ENCODE measurements at regions not wholly inside any gene's neighbourhood (a gene's known extent, or its start where the extent isn't known, plus 50 kb on each side); places are given as distances from the start of the nearest gene placed in this dataset.

DNA sequence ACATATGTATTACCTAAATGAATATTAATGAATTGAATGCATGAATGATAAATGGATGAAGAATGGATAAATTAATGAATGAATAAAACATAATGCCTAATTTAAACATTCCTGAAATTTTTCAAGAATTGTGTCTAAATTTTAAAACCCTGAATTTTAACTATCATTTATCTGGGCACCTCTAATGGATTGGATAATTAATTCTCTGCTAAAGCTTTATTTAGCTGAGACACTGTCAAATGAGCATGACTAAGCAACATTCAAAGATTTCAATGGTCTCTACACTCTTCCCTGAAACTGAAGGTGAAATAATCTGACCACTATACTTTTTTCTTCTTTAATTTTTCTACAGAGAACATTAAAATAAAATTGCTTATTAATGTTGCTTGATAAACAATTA is 1197.7 kb downstream of the C4orf33 start:
- Histone ChIP-seq H3K27me3 (ENCODE audit: control insufficient read depth, insufficient read depth, low read length) (no peaks in the 10 kb centered on the region), H3K36me3 (ENCODE audit: control insufficient read depth, insufficient read depth, low read length) (no peaks in the 10 kb centered on the region), H3K4me3 (ENCODE audit: low read depth, low read length) (no peak overlapping the region)
- DNase-seq (ENCODE audit: low read depth): no peak
- TF ChIP-seq, protein P1, sequence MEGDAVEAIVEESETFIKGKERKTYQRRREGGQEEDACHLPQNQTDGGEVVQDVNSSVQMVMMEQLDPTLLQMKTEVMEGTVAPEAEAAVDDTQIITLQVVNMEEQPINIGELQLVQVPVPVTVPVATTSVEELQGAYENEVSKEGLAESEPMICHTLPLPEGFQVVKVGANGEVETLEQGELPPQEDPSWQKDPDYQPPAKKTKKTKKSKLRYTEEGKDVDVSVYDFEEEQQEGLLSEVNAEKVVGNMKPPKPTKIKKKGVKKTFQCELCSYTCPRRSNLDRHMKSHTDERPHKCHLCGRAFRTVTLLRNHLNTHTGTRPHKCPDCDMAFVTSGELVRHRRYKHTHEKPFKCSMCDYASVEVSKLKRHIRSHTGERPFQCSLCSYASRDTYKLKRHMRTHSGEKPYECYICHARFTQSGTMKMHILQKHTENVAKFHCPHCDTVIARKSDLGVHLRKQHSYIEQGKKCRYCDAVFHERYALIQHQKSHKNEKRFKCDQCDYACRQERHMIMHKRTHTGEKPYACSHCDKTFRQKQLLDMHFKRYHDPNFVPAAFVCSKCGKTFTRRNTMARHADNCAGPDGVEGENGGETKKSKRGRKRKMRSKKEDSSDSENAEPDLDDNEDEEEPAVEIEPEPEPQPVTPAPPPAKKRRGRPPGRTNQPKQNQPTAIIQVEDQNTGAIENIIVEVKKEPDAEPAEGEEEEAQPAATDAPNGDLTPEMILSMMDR (IDR thresholded peaks at IDR 0.05; ENCODE audit: insufficient read depth, low read length, poor library complexity, severe bottlenecking): no peak

GRCh38 chr4:130296448-130296847 is 1200.5 kb downstream of the C4orf33 start:
- no peak overlapping the region for H3K4me3 ChIP-seq (ENCODE audit: low read depth, low read length)
- no peak for DNase-seq (ENCODE audit: low read depth)
- TF ChIP-seq, protein P1 (IDR thresholded peaks at IDR 0.05; ENCODE audit: insufficient read depth, low read length, poor library complexity, severe bottlenecking): no peak

GRCh38 chr4:130306566-130306965 is 1210.6 kb downstream of the C4orf33 start:
- Histone ChIP-seq H3K4me3 (ENCODE audit: low read depth, low read length) (no peak overlapping the region), H3K36me3 (ENCODE audit: control insufficient read depth, insufficient read depth, low read length) (no peaks in the 10 kb centered on the region), H3K27me3 (ENCODE audit: control insufficient read depth, insufficient read depth, low read length) (no peaks in the 10 kb centered on the region)
- no peak for DNase-seq (ENCODE audit: low read depth)
- TF ChIP-seq, protein P1 (IDR thresholded peaks at IDR 0.05; ENCODE audit: insufficient read depth, low read length, poor library complexity, severe bottlenecking): no peak

More at GRCh38 chr4:130296448-130296847, 1200.5 kb downstream of the C4orf33 start:
- H3K36me3 ChIP-seq (ENCODE audit: control insufficient read depth, insufficient read depth, low read length): no peaks in the 10 kb centered on the region
- H3K27me3 ChIP-seq (ENCODE audit: control insufficient read depth, insufficient read depth, low read length): no peaks in the 10 kb centered on the region

- Histone ChIP-seq H3K36me3 (ENCODE audit: control insufficient read depth, insufficient read depth, low read length) (no peaks in the 10 kb centered on the region), H3K27me3 (ENCODE audit: control insufficient read depth, insufficient read depth, low read length) (no peaks in the 10 kb centered on the region), H3K4me3 (ENCODE audit: low read depth, low read length) (no peak overlapping the region)
- TF ChIP-seq, protein P1 (IDR thresholded peaks at IDR 0.05; ENCODE audit: insufficient read depth, low read length, poor library complexity, severe bottlenecking): no peak
- no peak for DNase-seq (ENCODE audit: low read depth)
Observed at GRCh38 chr4:130309221-130309620, 1213.3 kb downstream of the C4orf33 start.

DNA sequence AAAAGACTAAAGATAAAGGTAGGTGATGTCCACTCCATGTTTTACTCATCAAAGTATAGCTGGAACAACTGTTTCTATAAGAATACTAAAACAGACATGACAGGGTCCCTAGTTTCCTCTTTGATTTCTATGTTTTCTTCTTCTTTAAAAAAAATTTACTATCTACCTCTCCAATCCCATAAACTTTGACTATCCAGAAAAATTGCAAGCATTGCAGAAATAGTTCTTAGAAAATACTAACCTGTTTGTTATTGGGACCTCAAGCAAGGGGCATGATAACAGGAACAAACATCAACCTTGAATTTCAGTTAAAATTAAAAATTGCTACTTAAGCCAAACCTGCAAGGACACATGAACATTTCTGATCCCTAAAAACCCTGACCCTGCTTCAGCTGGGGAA is 1226.5 kb downstream of the C4orf33 start:
- DNase-seq (ENCODE audit: low read depth): no peak
- H3K27me3 ChIP-seq (ENCODE audit: control insufficient read depth, insufficient read depth, low read length): no peaks in the 10 kb centered on the region
- no peak overlapping the region for H3K4me3 ChIP-seq (ENCODE audit: low read depth, low read length)
- H3K36me3 ChIP-seq (ENCODE audit: control insufficient read depth, insufficient read depth, low read length): no peaks in the 10 kb centered on the region
- TF ChIP-seq, protein P1 (IDR thresholded peaks at IDR 0.05; ENCODE audit: insufficient read depth, low read length, poor library complexity, severe bottlenecking): no peak

GRCh38 chr4:130329036-130329435 is 1233.1 kb downstream of the C4orf33 start:
- no peak for DNase-seq (ENCODE audit: low read depth)
- Histone ChIP-seq H3K27me3 (ENCODE audit: control insufficient read depth, insufficient read depth, low read length) (no peaks in the 10 kb centered on the region), H3K4me3 (ENCODE audit: low read depth, low read length) (no peak overlapping the region), H3K36me3 (ENCODE audit: control insufficient read depth, insufficient read depth, low read length) (no peaks in the 10 kb centered on the region)
- TF ChIP-seq, protein P1 (IDR thresholded peaks at IDR 0.05; ENCODE audit: insufficient read depth, low read length, poor library complexity, severe bottlenecking): no peak
